ENCODE measurements at regions not wholly inside any gene's neighbourhood (a gene's known extent, or its start where the extent isn't known, plus 50 kb on each side); places are given as distances from the start of the nearest gene placed in this dataset.
A peak's percentile ranks its signal among the peaks of the same experiment; 100 is the strongest.

DNA sequence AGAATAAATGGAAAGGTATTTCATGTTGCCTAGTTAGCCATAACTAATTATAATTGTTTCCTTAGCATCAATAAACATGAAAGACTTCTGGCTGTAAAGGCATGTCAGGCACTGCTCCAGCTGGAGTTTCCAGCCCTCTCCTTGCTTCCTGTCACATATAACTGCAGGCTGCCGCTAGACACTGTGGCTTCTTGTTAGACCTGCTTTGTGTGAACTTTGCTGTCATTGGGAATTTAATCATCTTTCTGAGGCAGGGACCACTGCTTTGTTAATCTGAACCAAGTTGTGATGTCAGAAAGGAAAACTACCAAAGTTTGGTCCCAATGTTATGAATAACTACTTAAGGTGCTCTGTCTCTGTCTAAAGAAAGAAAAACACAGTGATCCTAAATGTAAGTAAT, 90.3 kb upstream of the DUSP10 start:
- Mint-ChIP-seq H3K27ac (ENCODE audit: unreplicated experiment) (no peak overlapping the region), H3K4me1 (ENCODE audit: low read depth, unreplicated experiment) (peaks cover 86% of the 10 kb centered on the region), H3K9me3 (ENCODE audit: low read depth, unreplicated experiment) (peaks cover 4% of the 10 kb centered on the region), H3K4me3 (ENCODE audit: low read depth, unreplicated experiment) (no peak overlapping the region), H3K27me3 (ENCODE audit: unreplicated experiment) (no peaks in the 10 kb centered on the region), H3K36me3 (ENCODE audit: insufficient read depth, unreplicated experiment) (peaks cover 10% of the 10 kb centered on the region)
- DNase-seq: no peak
- TF ChIP-seq, protein P1, sequence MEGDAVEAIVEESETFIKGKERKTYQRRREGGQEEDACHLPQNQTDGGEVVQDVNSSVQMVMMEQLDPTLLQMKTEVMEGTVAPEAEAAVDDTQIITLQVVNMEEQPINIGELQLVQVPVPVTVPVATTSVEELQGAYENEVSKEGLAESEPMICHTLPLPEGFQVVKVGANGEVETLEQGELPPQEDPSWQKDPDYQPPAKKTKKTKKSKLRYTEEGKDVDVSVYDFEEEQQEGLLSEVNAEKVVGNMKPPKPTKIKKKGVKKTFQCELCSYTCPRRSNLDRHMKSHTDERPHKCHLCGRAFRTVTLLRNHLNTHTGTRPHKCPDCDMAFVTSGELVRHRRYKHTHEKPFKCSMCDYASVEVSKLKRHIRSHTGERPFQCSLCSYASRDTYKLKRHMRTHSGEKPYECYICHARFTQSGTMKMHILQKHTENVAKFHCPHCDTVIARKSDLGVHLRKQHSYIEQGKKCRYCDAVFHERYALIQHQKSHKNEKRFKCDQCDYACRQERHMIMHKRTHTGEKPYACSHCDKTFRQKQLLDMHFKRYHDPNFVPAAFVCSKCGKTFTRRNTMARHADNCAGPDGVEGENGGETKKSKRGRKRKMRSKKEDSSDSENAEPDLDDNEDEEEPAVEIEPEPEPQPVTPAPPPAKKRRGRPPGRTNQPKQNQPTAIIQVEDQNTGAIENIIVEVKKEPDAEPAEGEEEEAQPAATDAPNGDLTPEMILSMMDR (IDR thresholded peaks at IDR 0.05; ENCODE audit: unreplicated experiment): no peak
- intact Hi-C loops (cut with micrococcal nuclease; ENCODE audit: unreplicated experiment): no loop called here
- CTCF ChIA-PET: no interaction called here
- no TSS peak for BruUV-seq (replicated peaks)

DNA sequence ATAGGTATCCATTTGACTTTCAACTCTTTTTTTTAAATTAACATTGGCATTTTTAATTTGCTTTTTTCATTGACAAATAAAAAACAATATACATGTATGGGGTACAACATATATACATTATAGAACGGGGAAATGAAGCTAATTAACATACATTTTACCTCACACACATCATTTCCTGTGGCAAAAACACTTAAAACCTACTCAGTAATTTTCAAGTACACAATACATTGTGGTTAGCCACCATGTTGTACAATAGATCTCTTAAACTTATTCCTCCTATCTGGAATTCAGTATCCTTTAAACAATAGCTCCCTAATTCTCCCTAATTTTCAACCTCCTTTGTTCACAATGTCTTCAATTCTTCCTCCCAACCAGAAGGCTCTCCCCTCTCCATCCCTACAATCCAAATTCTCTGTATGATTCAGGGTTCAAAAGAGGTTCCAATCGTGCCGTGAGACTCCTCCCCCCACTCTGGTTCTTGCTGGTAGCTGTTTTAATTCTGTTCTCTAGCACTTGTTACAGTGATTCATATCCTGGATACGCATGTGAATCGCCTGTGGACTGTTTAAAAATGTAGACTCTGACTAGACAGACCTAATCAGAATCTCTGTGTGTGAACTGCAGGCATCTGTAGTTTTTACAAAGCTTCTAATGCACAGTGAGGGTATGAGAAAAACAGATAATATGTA, 87.6 kb upstream of the DUSP10 start:
- TF ChIP-seq, protein P1 (IDR thresholded peaks at IDR 0.05; ENCODE audit: unreplicated experiment): no peak
- peaks cover 4% of the 10 kb centered on the region for H3K9me3 Mint-ChIP-seq (ENCODE audit: low read depth, unreplicated experiment)
- H3K36me3 Mint-ChIP-seq (ENCODE audit: insufficient read depth, unreplicated experiment): peaks cover 20% of the 10 kb centered on the region
- CTCF ChIA-PET: interaction anchor here (0.6 to 1.3 kb wide), 3 partner anchors 10 to 557 kb away, joined by 3 to 4 read pairs (median 3); partner anchors contain the start of gene DUSP10
- TSS peak; percentile 90 for BruUV-seq (replicated peaks)
- no peaks in the 10 kb centered on the region for H3K27me3 Mint-ChIP-seq (ENCODE audit: unreplicated experiment)
- intact Hi-C loops (cut with micrococcal nuclease; ENCODE audit: unreplicated experiment): loop anchor here (5.0 kb wide), 1 partner anchor 128 kb away; no protein-coding TSS in a partner anchor
- H3K4me3 Mint-ChIP-seq (ENCODE audit: low read depth, unreplicated experiment): peak overlapping the region; percentile 50
- H3K4me1 Mint-ChIP-seq (ENCODE audit: low read depth, unreplicated experiment): peaks cover 88% of the 10 kb centered on the region
- H3K27ac Mint-ChIP-seq (ENCODE audit: unreplicated experiment): peak overlapping the region; percentile 96
- peak; percentile 53 for DNase-seq

DNA sequence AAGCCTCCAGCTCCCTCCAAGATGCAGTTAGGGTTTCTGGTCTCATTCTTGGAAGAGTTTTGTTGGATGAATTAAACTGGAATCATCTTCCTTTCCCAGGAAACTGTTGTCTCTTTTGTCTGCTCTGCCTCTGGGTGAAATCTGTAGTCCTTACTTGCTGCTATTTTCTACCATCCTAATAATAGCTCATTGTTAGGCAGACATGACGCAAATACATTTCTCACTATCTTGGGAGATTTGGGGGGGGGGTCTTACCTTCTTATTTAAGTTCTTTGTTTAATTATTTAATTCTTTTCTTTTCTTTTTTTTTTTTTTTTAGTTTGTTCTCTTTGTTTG, 85.4 kb upstream of the DUSP10 start:
- BruUV-seq (replicated peaks): no TSS peak

DNA sequence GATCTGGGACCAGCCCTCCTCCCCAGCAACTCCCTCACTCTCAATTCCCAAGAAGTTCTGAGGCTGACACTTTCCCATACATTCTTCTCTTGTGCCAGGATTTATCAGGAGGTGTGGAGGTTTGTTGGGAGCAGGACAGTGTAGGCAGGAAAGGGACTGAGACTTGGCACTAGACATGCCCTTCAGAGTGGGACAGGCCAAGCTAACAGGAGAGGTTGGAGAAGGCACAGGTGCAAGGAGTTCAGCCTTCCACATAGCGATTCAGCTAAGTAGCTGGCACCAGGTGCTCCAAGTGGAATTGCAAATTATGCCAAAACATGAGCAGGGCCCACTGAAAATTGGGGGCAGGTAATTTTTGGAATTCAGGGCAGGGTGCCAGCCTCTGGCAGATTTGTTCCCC, 83.0 kb upstream of the DUSP10 start:
- Mint-ChIP-seq H3K36me3 (ENCODE audit: insufficient read depth, unreplicated experiment) (peaks cover 15% of the 10 kb centered on the region), H3K9me3 (ENCODE audit: low read depth, unreplicated experiment) (peaks cover 2% of the 10 kb centered on the region), H3K27me3 (ENCODE audit: unreplicated experiment) (no peaks in the 10 kb centered on the region), H3K4me1 (ENCODE audit: low read depth, unreplicated experiment) (peaks cover 80% of the 10 kb centered on the region), H3K27ac (ENCODE audit: unreplicated experiment) (peak overlapping the region; percentile 66), H3K4me3 (ENCODE audit: low read depth, unreplicated experiment) (no peak overlapping the region)
- CTCF ChIA-PET: interaction anchor here (1.6 kb wide), 1 partner anchor 83 kb away, joined by 3 read pairs; the partner anchor contains the start of gene DUSP10
- no peak for DNase-seq
- TF ChIP-seq, protein P1 (IDR thresholded peaks at IDR 0.05; ENCODE audit: unreplicated experiment): no peak
- no TSS peak for BruUV-seq (replicated peaks)
- intact Hi-C loops (cut with micrococcal nuclease; ENCODE audit: unreplicated experiment): loop anchor here (5.0 kb wide), 1 partner anchor 132 kb away; no protein-coding TSS in a partner anchor

More for the DNA sequence above, 85.4 kb upstream of the DUSP10 start:
- no peaks in the 10 kb centered on the region for H3K27me3 Mint-ChIP-seq (ENCODE audit: unreplicated experiment)
- peaks cover 20% of the 10 kb centered on the region for H3K36me3 Mint-ChIP-seq (ENCODE audit: insufficient read depth, unreplicated experiment)
- DNase-seq: no peak
- peaks cover 2% of the 10 kb centered on the region for H3K9me3 Mint-ChIP-seq (ENCODE audit: low read depth, unreplicated experiment)
- CTCF ChIA-PET: interaction anchor here (0.7 to 1.2 kb wide), 3 partner anchors 13 to 1391 kb away, joined by 4 to 9 read pairs (median 4); partner anchors contain the start of gene DUSP10
- no peak overlapping the region for H3K4me3 Mint-ChIP-seq (ENCODE audit: low read depth, unreplicated experiment)
- H3K27ac Mint-ChIP-seq (ENCODE audit: unreplicated experiment): peak overlapping the region; percentile 96
- TF ChIP-seq, protein P1 (IDR thresholded peaks at IDR 0.05; ENCODE audit: unreplicated experiment): no peak
- intact Hi-C loops (cut with micrococcal nuclease; ENCODE audit: unreplicated experiment): loop anchor here (5.0 kb wide), 1 partner anchor 130 kb away; no protein-coding TSS in a partner anchor
- H3K4me1 Mint-ChIP-seq (ENCODE audit: low read depth, unreplicated experiment): peaks cover 90% of the 10 kb centered on the region

Data from Calu3 (cell line).